ENCODE measurements at regions not wholly inside any gene's neighbourhood (a gene's known extent, or its start where the extent isn't known, plus 50 kb on each side); places are given as distances from the start of the nearest gene placed in this dataset.
A peak's percentile ranks its signal among the peaks of the same experiment; 100 is the strongest.

DNA sequence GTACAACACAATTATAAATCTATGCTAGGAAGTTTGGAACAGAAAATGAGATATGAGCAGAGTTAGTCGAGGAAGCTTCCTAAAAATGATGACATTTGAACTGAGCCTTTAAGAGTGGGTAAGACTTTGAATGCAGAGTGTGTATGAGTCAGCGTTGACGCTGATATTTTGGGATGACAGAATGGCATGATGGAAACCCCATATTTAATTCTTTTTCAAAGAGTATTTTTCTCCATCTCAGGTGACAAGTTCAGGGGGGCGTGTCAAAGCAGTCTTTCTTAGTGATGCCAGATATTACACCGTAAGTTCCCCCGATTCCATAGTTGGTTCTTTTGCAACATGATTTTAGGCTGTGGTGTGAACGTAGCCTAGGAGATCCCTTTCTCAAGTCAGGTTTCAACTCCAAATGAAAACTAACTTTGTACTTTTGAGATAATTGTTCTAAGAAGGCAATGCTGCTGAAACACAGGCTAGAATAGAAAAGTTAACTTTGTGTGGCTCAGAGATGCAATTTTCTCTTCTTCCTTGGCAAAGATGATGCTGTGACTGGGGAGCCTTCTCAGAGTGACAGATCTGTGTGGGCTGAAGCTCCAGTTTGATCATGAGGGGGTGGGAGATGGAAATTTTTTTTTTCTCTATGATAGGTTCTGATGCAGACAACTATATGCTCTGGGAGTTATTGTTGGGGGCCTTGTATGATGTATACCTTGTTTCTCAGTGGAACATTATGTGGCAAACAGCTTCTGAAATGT is 59.2 kb downstream of the GLUD2 start:
- in situ Hi-C loops (cut with MboI): no loop called here
- Histone ChIP-seq H3K9me1 (ENCODE audit: control insufficient read depth, insufficient read depth, low read length) (no peaks in the 10 kb centered on the region), H3K9ac (ENCODE audit: insufficient read depth in 1 of 2, low read depth in 2 of 2, low read length in 2 of 2) (no peak overlapping the region), H3K27me3 (ENCODE audit: control insufficient read depth in 2 of 2, insufficient read depth in 2 of 2, low read length in 2 of 2) (no peaks in the 10 kb centered on the region), H3K36me3 (ENCODE audit: control insufficient read depth, insufficient read depth, low read length) (no peaks in the 10 kb centered on the region), H2AFZ (ENCODE audit: low read depth, low read length) (no peak overlapping the region), H3K4me1 (replicated peaks in 1 of 2; ENCODE audit: control insufficient read depth in 2 of 2, insufficient read depth in 2 of 2, low read length in 2 of 2) (no peaks in the 10 kb centered on the region), H3K27ac (ENCODE audit: extremely low read depth, low read depth, low read length) (no peak overlapping the region), H3K9me3 (replicated peaks; ENCODE audit: control insufficient read depth, insufficient read depth, low read depth, low read length) (no peaks in the 10 kb centered on the region), H4K20me1 (replicated peaks; ENCODE audit: control insufficient read depth, insufficient read depth, low read length) (no peaks in the 10 kb centered on the region), H3K4me3 (no peak overlapping the region), H3K4me2 (ENCODE audit: insufficient read depth, low read length) (no peak overlapping the region), H3K79me2 (ENCODE audit: control insufficient read depth, insufficient read depth, low read length) (no peaks in the 10 kb centered on the region)
- no peak for ATAC-seq
- intact Hi-C loops (cut with micrococcal nuclease): no loop called here
- TF ChIP-seq FOXK2 (conservative IDR thresholded peaks at IDR 0.05 in 1 of 2, IDR thresholded peaks at IDR 0.05 in 1 of 2; ENCODE audit: low read depth in 2 of 2): no peak
- no peak for TF ChIP-seq KHSRP (IDR thresholded peaks at IDR 0.05)
- 0 out of 2 replicates have a peak, but pooled peaks have one; percentile 33 for TF ChIP-seq FOSL1 (tag; conservative IDR thresholded peaks at IDR 0.05)
- TF ChIP-seq, protein P1, sequence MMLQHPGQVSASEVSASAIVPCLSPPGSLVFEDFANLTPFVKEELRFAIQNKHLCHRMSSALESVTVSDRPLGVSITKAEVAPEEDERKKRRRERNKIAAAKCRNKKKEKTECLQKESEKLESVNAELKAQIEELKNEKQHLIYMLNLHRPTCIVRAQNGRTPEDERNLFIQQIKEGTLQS (IDR thresholded peaks at IDR 0.05): peak; percentile 36
- TF ChIP-seq, protein P1 (CRISPR knock-in tag; conservative IDR thresholded peaks at IDR 0.05): no peak
- TF ChIP-seq REST (IDR thresholded peaks at IDR 0.05; ENCODE audit: borderline replicate concordance): no peak
- no peak for TF ChIP-seq REST (CRISPR knock-in tag; IDR thresholded peaks at IDR 0.05; ENCODE audit: low read depth)
- TF ChIP-seq HSF4 (CRISPR knock-in tag; IDR thresholded peaks at IDR 0.05; ENCODE audit: borderline replicate concordance): no peak
- no peak for DNase-seq (ENCODE audit: extremely low read depth in 1 of 4, low spot score in 3 of 4)
- POLR2A ChIA-PET: no interaction called here
- CTCF ChIA-PET (ENCODE audit: low intra/inter-chr PET ratio): no interaction called here
- no TSS peak for BruUV-seq (replicated peaks)
- no peak for FAIRE-seq
- 10% methylated on average over 7 of the region's 7 CpGs for WGBS (ENCODE audit: insufficient coverage, low coverage, missing lambda C conversion rate)

Data from K562 (cell line).